ENCODE measurements at regions not wholly inside any gene's neighbourhood (a gene's known extent, or its start where the extent isn't known, plus 50 kb on each side); places are given as distances from the start of the nearest gene placed in this dataset.

DNA sequence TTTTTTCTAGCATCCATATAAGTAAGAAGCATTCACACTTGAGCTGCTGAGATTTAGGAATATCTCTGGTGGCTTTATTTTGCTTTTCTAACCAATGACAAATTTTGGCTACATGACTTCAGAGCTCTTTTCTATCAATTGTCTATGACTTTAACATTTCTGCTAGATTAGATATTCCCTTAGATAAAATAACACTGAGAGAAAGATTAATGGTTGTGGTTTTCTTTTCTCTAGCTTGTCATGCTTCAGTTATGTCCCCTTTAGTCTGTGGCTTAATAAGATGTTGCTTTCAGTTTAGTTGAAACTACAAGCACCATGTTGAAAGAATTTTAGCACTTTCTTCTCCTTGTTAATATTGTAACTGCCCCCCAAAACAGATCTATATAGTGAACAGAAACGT, 665.6 kb upstream of the CCDC54 start:
- no peak overlapping the region for H3K4me3 Mint-ChIP-seq
- no peaks in the 10 kb centered on the region for H3K4me1 Mint-ChIP-seq (ENCODE audit: low read depth)
- H3K9me3 Mint-ChIP-seq, result no peaks in the 10 kb centered on the region
- H3K27ac Mint-ChIP-seq, result no peak overlapping the region
- no peaks in the 10 kb centered on the region for H3K36me3 Mint-ChIP-seq (ENCODE audit: low read depth)
- H3K27me3 Mint-ChIP-seq, result peaks cover 6% of the 10 kb centered on the region

- Mint-ChIP-seq H3K27ac (no peak overlapping the region), H3K36me3 (ENCODE audit: low read depth) (no peaks in the 10 kb centered on the region), H3K9me3 (no peaks in the 10 kb centered on the region), H3K4me3 (no peak overlapping the region), H3K27me3 (peaks cover 5% of the 10 kb centered on the region), H3K4me1 (ENCODE audit: low read depth) (no peaks in the 10 kb centered on the region)
Observed at GRCh38 chr3:106714400-106714799, 662.8 kb upstream of the CCDC54 start.

DNA sequence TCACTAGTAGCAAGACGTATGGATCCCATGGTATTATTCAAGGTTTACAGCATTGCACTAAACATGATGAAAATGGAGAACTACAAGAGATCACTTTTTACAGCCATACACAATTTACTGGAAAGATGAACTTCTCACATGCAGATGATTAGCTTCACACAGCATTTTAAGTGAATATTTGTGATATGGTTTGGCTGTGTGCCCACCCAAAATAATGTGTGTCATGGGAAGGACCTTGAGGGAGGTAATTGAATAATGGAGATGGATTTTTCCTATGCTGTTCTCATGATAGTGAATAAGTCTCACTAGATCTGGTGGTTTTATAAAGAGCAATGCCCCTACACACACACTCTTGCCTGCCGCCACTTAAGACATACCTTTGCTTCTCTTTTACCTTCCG, 662.0 kb upstream of the CCDC54 start:
- peaks cover 5% of the 10 kb centered on the region for H3K27me3 Mint-ChIP-seq
- no peaks in the 10 kb centered on the region for H3K36me3 Mint-ChIP-seq (ENCODE audit: low read depth)
- no peaks in the 10 kb centered on the region for H3K4me1 Mint-ChIP-seq (ENCODE audit: low read depth)
- H3K27ac Mint-ChIP-seq, result no peak overlapping the region
- no peak overlapping the region for H3K4me3 Mint-ChIP-seq
- no peaks in the 10 kb centered on the region for H3K9me3 Mint-ChIP-seq

DNA sequence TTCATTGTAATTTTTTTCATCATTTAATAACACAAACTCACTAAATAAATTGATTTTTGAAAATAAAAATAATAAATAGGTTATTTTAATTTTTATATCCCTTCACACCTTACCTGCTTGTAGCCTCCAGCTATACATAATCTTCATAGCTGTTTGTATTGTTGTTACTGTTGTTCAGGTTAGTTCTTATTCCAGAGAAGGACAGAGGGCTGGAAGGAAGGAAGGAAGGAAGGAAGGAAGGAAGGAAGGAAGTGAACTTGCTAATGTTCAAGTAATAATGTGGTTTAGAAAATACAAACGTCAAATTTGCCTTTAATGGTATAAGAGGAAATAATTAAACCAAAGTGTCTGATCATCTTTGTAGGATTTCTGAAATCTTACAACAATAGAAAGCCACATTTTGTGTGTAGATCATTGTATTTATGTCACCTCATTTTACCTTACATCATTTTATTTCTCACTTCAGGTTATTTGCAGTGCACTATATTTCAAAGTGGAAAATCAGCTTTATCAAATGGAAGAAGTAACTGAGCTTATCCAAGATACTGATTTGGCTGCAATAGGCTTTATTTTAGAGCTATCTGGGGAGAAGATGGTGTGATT, 660.0 kb upstream of the CCDC54 start:
- no peak overlapping the region for H3K27ac Mint-ChIP-seq
- H3K9me3 Mint-ChIP-seq, result no peaks in the 10 kb centered on the region
- no peaks in the 10 kb centered on the region for H3K36me3 Mint-ChIP-seq (ENCODE audit: low read depth)
- no peak overlapping the region for H3K4me3 Mint-ChIP-seq
- H3K27me3 Mint-ChIP-seq, result peaks cover 5% of the 10 kb centered on the region
- no peaks in the 10 kb centered on the region for H3K4me1 Mint-ChIP-seq (ENCODE audit: low read depth)

GRCh38 chr3:106719077-106719476, 658.2 kb upstream of the CCDC54 start:
- H3K36me3 Mint-ChIP-seq (ENCODE audit: low read depth), result no peaks in the 10 kb centered on the region
- no peak overlapping the region for H3K4me3 Mint-ChIP-seq
- no peaks in the 10 kb centered on the region for H3K9me3 Mint-ChIP-seq
- no peaks in the 10 kb centered on the region for H3K4me1 Mint-ChIP-seq (ENCODE audit: low read depth)
- no peak overlapping the region for H3K27ac Mint-ChIP-seq
- H3K27me3 Mint-ChIP-seq, result peaks cover 5% of the 10 kb centered on the region

DNA sequence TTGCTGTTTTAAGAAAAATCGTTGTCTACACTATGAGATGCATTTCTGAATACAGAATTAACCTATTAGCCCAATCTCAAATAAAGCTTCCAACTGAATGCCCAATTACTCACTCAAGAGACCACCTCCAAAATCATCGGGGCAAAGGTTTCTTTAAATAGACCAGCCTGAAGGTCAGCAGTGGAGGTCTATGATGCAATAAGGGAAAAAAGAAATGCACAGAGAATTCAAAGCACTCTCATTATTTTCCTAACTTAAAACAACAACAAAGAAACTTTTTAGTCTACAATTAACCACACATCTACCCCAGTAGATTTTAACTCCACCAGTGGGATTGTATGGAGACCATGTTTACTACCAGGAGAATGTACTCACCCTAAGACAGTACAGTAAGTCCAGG, 657.7 kb upstream of the CCDC54 start:
- no peak overlapping the region for H3K4me3 Mint-ChIP-seq
- peaks cover 5% of the 10 kb centered on the region for H3K27me3 Mint-ChIP-seq
- H3K4me1 Mint-ChIP-seq (ENCODE audit: low read depth), result no peaks in the 10 kb centered on the region
- no peaks in the 10 kb centered on the region for H3K9me3 Mint-ChIP-seq
- no peak overlapping the region for H3K27ac Mint-ChIP-seq
- H3K36me3 Mint-ChIP-seq (ENCODE audit: low read depth), result no peaks in the 10 kb centered on the region

DNA sequence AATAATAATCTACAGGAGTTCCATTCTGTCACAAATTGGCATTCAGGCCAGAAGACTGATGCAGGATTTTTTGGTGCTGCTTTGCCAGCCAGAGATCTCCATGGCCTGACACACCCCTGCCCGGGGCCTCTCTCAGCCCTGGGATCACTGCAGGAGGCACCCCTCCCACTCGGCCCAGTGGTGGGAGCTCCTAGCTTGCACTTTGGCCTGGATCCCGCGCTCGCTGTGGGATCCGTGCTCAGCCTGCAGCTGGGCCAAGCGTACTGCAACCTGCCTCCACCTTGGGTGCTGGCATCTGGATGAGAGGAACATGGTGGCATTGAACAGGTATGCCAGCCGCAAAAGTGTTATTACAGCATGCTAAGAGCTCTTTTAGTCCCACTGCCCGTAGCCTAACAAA, 656.7 kb upstream of the CCDC54 start:
- H3K9me3 Mint-ChIP-seq, result no peaks in the 10 kb centered on the region
- no peak overlapping the region for H3K27ac Mint-ChIP-seq
- H3K27me3 Mint-ChIP-seq, result peaks cover 5% of the 10 kb centered on the region
- no peaks in the 10 kb centered on the region for H3K4me1 Mint-ChIP-seq (ENCODE audit: low read depth)
- H3K36me3 Mint-ChIP-seq (ENCODE audit: low read depth), result no peaks in the 10 kb centered on the region
- H3K4me3 Mint-ChIP-seq, result no peak overlapping the region

DNA sequence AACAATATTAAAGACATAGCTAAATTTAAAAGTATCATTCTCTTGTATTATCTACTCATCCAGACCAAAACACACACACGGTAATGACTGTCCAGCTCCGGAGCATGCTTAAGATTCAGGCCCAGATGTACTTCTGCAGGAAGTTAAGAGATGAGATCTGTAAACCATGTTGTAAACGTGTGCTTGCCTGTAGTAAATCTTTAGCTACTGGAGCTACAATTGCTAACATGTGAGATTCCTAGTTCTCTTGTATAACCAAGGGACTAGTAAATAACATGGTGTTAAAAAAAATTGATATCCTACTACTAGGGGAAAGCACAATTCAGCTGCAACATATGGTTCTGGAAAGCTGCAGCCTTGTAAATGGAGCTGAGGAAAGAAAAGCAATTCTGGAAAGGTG, 651.7 kb upstream of the CCDC54 start:
- Mint-ChIP-seq H3K4me3 (no peak overlapping the region), H3K27ac (no peak overlapping the region), H3K27me3 (no peaks in the 10 kb centered on the region), H3K36me3 (ENCODE audit: low read depth) (no peaks in the 10 kb centered on the region), H3K9me3 (no peaks in the 10 kb centered on the region), H3K4me1 (ENCODE audit: low read depth) (no peaks in the 10 kb centered on the region)

GRCh38 chr3:106728315-106729098, 648.7 kb upstream of the CCDC54 start:
- H3K27ac Mint-ChIP-seq, result no peak overlapping the region
- no peaks in the 10 kb centered on the region for H3K9me3 Mint-ChIP-seq
- no peaks in the 10 kb centered on the region for H3K36me3 Mint-ChIP-seq (ENCODE audit: low read depth)
- no peaks in the 10 kb centered on the region for H3K4me1 Mint-ChIP-seq (ENCODE audit: low read depth)
- H3K4me3 Mint-ChIP-seq, result no peak overlapping the region
- peaks cover 5% of the 10 kb centered on the region for H3K27me3 Mint-ChIP-seq

DNA sequence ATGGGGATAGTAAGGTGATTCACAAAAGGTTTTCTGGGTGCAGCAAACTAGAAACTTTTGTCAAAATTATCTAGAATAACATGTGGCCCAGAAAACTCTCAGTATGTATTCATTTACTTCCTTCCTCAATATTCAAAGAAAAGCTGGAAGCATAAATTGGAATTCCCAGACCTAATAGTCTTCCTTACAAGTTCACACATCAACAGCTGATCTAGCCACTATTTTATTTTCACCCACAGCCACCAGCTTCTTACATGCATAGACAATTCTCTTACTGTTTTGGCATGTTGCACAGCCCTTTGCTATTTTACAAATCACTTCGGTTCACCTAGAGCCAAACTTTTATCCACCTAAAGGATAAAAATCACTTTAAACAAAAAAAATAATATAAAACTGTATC, 647.8 kb upstream of the CCDC54 start:
- Mint-ChIP-seq H3K4me3 (no peak overlapping the region), H3K27me3 (peaks cover 9% of the 10 kb centered on the region), H3K9me3 (no peaks in the 10 kb centered on the region), H3K4me1 (ENCODE audit: low read depth) (no peaks in the 10 kb centered on the region), H3K36me3 (ENCODE audit: low read depth) (no peaks in the 10 kb centered on the region), H3K27ac (no peak overlapping the region)

DNA sequence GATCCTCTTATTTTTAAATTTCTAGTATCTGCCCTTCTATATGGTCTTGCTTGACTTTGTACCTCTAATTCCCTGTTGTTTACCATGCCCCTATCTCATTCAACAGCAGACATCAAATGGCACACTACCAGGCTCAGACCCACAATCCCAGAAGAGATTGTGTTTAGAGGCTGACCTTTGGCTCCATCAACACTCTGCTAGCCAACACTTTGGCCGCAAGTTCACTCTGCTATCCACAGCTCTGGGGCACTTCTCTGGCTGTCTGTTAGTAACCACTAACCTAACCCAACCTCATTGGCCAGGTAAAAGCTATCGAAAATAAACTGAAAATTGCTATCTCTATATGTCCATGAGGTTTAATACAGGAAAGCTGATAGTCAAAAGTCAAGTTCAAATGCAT, 646.0 kb upstream of the CCDC54 start:
- Mint-ChIP-seq H3K27ac (no peak overlapping the region), H3K9me3 (no peaks in the 10 kb centered on the region), H3K4me3 (no peak overlapping the region), H3K36me3 (ENCODE audit: low read depth) (no peaks in the 10 kb centered on the region), H3K27me3 (peaks cover 10% of the 10 kb centered on the region), H3K4me1 (ENCODE audit: low read depth) (no peaks in the 10 kb centered on the region)

- H3K27me3 Mint-ChIP-seq, result peaks cover 10% of the 10 kb centered on the region
- no peaks in the 10 kb centered on the region for H3K36me3 Mint-ChIP-seq (ENCODE audit: low read depth)
- H3K9me3 Mint-ChIP-seq, result no peaks in the 10 kb centered on the region
- H3K27ac Mint-ChIP-seq, result no peak overlapping the region
- no peaks in the 10 kb centered on the region for H3K4me1 Mint-ChIP-seq (ENCODE audit: low read depth)
- no peak overlapping the region for H3K4me3 Mint-ChIP-seq
Observed at GRCh38 chr3:106734712-106735111, 642.5 kb upstream of the CCDC54 start.

DNA sequence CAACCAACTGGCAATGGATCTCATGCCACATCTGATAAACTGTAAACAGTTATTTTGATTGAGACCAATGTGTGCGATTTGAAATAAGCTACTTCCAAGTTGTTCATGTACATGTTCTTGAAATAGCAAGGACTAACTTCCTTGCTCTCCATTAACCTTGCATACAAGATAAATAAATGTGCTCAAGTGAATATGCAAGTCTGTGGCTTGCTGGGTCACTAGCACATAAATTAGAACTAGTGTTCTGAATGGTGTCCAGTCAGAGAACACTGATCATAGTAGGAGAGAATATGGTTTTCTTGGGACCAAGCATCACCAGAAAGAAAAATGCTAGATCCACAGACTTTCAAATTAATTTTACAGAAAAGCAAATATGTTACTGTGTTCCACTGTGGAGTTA, 640.0 kb upstream of the CCDC54 start:
- Mint-ChIP-seq H3K9me3 (no peaks in the 10 kb centered on the region), H3K27me3 (peaks cover 5% of the 10 kb centered on the region), H3K4me3 (no peak overlapping the region), H3K36me3 (ENCODE audit: low read depth) (no peaks in the 10 kb centered on the region), H3K4me1 (ENCODE audit: low read depth) (no peaks in the 10 kb centered on the region), H3K27ac (no peak overlapping the region)

GRCh38 chr3:106740116-106740515, 637.1 kb upstream of the CCDC54 start:
- H3K36me3 Mint-ChIP-seq (ENCODE audit: low read depth), result no peaks in the 10 kb centered on the region
- no peaks in the 10 kb centered on the region for H3K27me3 Mint-ChIP-seq
- no peak overlapping the region for H3K27ac Mint-ChIP-seq
- no peaks in the 10 kb centered on the region for H3K4me1 Mint-ChIP-seq (ENCODE audit: low read depth)
- H3K9me3 Mint-ChIP-seq, result no peaks in the 10 kb centered on the region
- no peak overlapping the region for H3K4me3 Mint-ChIP-seq

DNA sequence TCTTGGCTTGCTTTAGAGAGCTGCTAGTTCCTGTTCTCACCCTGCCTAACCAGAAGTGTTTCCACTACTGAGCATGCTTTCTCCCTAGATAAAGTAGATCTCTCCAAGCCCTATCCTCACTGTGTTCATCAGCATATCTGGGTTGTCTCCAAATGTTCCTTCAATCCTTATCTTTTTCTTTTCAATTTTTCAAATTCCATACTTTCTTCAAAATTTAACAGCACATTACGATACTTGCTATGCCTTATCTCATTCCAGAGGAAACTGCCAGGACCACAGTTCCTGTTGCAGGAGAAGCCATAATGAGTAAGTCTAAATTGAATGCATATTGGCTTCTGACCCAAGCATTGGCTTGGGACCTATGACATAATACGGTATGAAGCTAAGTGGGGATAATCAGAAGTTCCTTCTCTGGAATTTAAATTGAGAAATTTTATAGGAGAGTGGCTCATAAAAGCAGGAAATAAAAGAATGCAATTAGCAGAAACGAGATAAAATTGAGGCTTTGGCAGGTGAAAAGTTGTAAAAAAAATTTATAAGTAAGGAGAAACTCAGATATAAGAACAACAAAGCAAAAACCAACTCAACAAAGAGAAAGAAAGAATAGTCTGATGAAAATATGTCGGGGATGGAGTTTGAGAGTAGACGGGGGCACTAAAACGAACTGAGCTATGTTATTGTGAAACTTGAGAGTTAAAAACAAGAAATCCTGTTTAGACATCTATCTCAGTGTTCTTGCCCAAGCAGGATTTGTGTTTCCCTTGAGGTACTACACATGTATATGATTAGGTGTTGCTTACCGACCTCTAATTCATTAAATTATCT, 631.7 kb upstream of the CCDC54 start:
- no peaks in the 10 kb centered on the region for H3K9me3 Mint-ChIP-seq

More for the DNA sequence above, 631.7 kb upstream of the CCDC54 start:
- Mint-ChIP-seq H3K27me3 (no peaks in the 10 kb centered on the region), H3K36me3 (ENCODE audit: low read depth) (no peaks in the 10 kb centered on the region), H3K4me3 (no peak overlapping the region), H3K27ac (no peak overlapping the region), H3K4me1 (ENCODE audit: low read depth) (no peaks in the 10 kb centered on the region)
